ENCODE measurements at regions not wholly inside any gene's neighbourhood (a gene's known extent, or its start where the extent isn't known, plus 50 kb on each side); places are given as distances from the start of the nearest gene placed in this dataset.

DNA sequence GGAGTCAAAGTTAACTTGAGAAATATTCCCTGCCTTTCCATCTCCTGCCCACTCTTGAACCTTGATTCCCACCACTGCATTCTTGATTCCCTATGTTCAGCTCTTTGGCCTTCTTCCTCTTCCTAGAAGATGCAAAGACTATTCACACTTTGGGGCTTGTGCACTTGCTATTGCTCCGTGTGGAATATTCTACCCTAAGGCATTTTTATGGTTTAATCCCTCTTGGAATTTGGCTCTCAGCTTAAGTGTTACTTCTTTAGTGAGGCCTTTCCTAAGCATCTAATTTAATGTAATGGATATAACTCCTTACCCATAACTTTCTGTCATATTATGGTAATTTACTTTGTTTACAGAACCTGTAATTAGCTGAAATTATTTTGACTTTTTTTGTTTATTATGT is 318.9 kb upstream of the COL8A1 start (continued):
- TF ChIP-seq, protein P1, sequence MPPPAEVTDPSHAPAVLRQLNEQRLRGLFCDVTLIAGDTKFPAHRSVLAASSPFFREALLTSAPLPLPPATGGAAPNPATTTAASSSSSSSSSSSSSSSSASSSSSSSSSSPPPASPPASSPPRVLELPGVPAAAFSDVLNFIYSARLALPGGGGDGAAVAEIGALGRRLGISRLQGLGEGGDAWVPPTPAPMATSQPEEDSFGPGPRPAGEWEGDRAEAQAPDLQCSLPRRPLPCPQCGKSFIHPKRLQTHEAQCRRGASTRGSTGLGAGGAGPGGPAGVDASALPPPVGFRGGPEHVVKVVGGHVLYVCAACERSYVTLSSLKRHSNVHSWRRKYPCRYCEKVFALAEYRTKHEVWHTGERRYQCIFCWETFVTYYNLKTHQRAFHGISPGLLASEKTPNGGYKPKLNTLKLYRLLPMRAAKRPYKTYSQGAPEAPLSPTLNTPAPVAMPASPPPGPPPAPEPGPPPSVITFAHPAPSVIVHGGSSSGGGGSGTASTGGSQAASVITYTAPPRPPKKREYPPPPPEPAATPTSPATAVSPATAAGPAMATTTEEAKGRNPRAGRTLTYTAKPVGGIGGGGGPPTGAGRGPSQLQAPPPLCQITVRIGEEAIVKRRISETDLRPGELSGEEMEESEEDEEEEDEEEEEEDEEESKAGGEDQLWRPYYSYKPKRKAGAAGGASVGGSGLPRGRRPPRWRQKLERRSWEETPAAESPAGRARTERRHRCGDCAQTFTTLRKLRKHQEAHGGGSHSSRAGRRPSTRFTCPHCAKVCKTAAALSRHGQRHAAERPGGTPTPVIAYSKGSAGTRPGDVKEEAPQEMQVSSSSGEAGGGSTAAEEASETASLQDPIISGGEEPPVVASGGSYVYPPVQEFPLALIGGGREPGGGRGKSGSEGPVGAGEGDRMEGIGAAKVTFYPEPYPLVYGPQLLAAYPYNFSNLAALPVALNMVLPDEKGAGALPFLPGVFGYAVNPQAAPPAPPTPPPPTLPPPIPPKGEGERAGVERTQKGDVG (CRISPR knock-in tag; IDR thresholded peaks at IDR 0.05) = no peak
- TF ChIP-seq BCL3 (IDR thresholded peaks at IDR 0.05; ENCODE audit: borderline replicate concordance, insufficient read depth, low read depth, low read length, poor library complexity, severe bottlenecking) (no peak), MLLT1 (IDR thresholded peaks at IDR 0.05) (no peak), RELA (IDR thresholded peaks at IDR 0.05; ENCODE audit: borderline replicate concordance, partially characterized antibody) (no peak)

- no TSS peak for BruUV-seq (replicated peaks)
- in situ Hi-C loops (cut with MboI) = no loop called here
- no peak for TF ChIP-seq BRCA1 (IDR thresholded peaks at IDR 0.05; ENCODE audit: low read depth, low read length)
- no peak for TF ChIP-seq RFX5 (IDR thresholded peaks at IDR 0.05; ENCODE audit: low read depth, low read length)
- TF ChIP-seq LARP7 (IDR thresholded peaks at IDR 0.05) = no peak
- TF ChIP-seq MYB (IDR thresholded peaks at IDR 0.05; ENCODE audit: borderline replicate concordance, low read depth, low read length) = no peak
- TF ChIP-seq BCL11A (IDR thresholded peaks at IDR 0.05; ENCODE audit: low read depth, low read length) = no peak
- TF ChIP-seq RAD51 (IDR thresholded peaks at IDR 0.05) = no peak
- no peak for TF ChIP-seq SREBF2 (IDR thresholded peaks at IDR 0.05; ENCODE audit: low read length)
- TF ChIP-seq CEBPB (IDR thresholded peaks at IDR 0.05; ENCODE audit: borderline replicate concordance in 1 of 2, low read depth in 2 of 2, low read length in 2 of 2) = no peak
- TF ChIP-seq FOS (IDR thresholded peaks at IDR 0.05; ENCODE audit: borderline replicate concordance, extremely low read depth, insufficient read length) = no peak
- TF ChIP-seq CBX3 (IDR thresholded peaks at IDR 0.05; ENCODE audit: borderline replicate concordance, low read depth) = no peak
- no peak for TF ChIP-seq USF1 (IDR thresholded peaks at IDR 0.05; ENCODE audit: borderline replicate concordance, extremely low read length, insufficient read depth, low read depth, low read length)
These were observed 321.2 kb upstream of the COL8A1 start for GRCh38 chr3:99317201-99317600.

More at GRCh38 chr3:99317201-99317600, 321.2 kb upstream of the COL8A1 start:
- DNase-seq (ENCODE audit: low read depth, low spot score) = no peak
- Histone ChIP-seq H3K79me2 (ENCODE audit: control insufficient read depth, insufficient read depth, low read length) (no peaks in the 10 kb centered on the region), H3K4me2 (ENCODE audit: control insufficient read depth, insufficient read depth) (no peak overlapping the region), H3K27ac (ENCODE audit: control insufficient read depth, insufficient read depth) (no peak overlapping the region), H3K36me3 (ENCODE audit: control insufficient read depth in 2 of 2, insufficient read depth in 2 of 2, low read length in 1 of 2) (no peaks in the 10 kb centered on the region), H3K4me3 (no peak overlapping the region), H3K4me1 (ENCODE audit: control insufficient read depth, insufficient read depth, low read length) (no peaks in the 10 kb centered on the region), H3K9ac (ENCODE audit: control insufficient read depth, insufficient read depth, low read length) (no peak overlapping the region), H4K20me1 (ENCODE audit: control insufficient read depth, insufficient read depth) (no peaks in the 10 kb centered on the region), H3K9me3 (replicated peaks; ENCODE audit: control insufficient read depth, insufficient read depth, low read length) (no peaks in the 10 kb centered on the region), H2AFZ (ENCODE audit: control insufficient read depth, low read depth, low read length) (no peak overlapping the region), H3K27me3 (replicated peaks in 1 of 2; ENCODE audit: control insufficient read depth in 2 of 2, insufficient read depth in 2 of 2, low read length in 1 of 2) (no peaks in the 10 kb centered on the region)
- FAIRE-seq = no peak
- SMC1A ChIA-PET (ENCODE audit: uncharacterized antibody, unreplicated experiment) = no interaction called here
- no peak for ATAC-seq
- CTCF ChIA-PET = no interaction called here
- intact Hi-C loops (cut with micrococcal nuclease; ENCODE audit: unreplicated experiment) = no loop called here
- 3% methylated on average over 2 of the region's 2 CpGs for WGBS (ENCODE audit: insufficient coverage, insufficient replicate concordance, low lambda C conversion rate, missing lambda C conversion rate)
- POLR2A ChIA-PET = interaction anchor here (0.5 kb wide), 1 partner anchor 24 kb away, joined by 3 read pairs; no protein-coding TSS in a partner anchor
- RAD21 ChIA-PET (ENCODE audit: unreplicated experiment) = no interaction called here
